GM12878 (cell line): ENCODE measurements at regions not wholly inside any gene's neighbourhood (a gene's known extent, or its start where the extent isn't known, plus 50 kb on each side); places are given as distances from the start of the nearest gene placed in this dataset.

Experiments
- ATAC-seq: fragments of 200-7000 bp; cut with Tn5 transposase; 3 replicates; pipeline ENCODE4 v1.9.1; 2020; ENCODE audit warnings: mild to moderate bottlenecking, moderate library complexity
- BruUV-seq: library from RNA; stranded (reverse); fragments of 400-500 nt; replicated peaks from 2 replicates; lab custom pipeline; 2021; lab: Mats Ljungman, UMichigan
- CTCF ChIA-PET: fragments of 300-600 bp; sonication (Branson Sonifier 250); formaldehyde crosslinking; extraction: SDS; loops from one replicate; lab custom pipeline; 2021; ENCODE audit warnings: inconsistent platforms; lab: Yijun Ruan, JAX
- POLR2A ChIA-PET: fragments of 350-600 bp; formaldehyde crosslinking; extraction: SDS; loops from one replicate; lab custom pipeline; 2021; ENCODE audit warnings: inconsistent platforms; lab: Charles Lee
- RAD21 ChIA-PET: fragments of 300-600 bp; sonication (Branson Sonifier 250); formaldehyde crosslinking; loops from one replicate; lab custom pipeline; 2023; ENCODE audit warnings: antibody characterized with exemption; ENCODE audit not compliant: unreplicated experiment; lab: Charles Lee
- SMC1A ChIA-PET: fragments of 300-600 bp; sonication (Branson Sonifier 250); formaldehyde crosslinking; loops from one replicate; lab custom pipeline; 2023; ENCODE audit not compliant: unreplicated experiment, uncharacterized antibody; lab: Charles Lee
- DNase-seq: peaks from one replicate; pipeline ENCODE4 v3.0.0-alpha.2; 2011; ENCODE audit warnings: low read depth, low spot score
- FAIRE-seq: peaks from 3 replicates; lab custom pipeline; 2011; peaks lifted over from hg19 to GRCh38; lab: Jason Lieb, UNC
- H2AFZ ChIP-seq: 2 replicates; pipeline ENCODE4 v1.6.0; 2011; ENCODE audit warnings: low read depth, low read length, control low read depth; ENCODE audit not compliant: control insufficient read depth
- H3K27ac ChIP-seq: 2 replicates; pipeline ENCODE4 v1.5.1; 2011; ENCODE audit warnings: control low read depth; ENCODE audit not compliant: control insufficient read depth, insufficient read depth
- H3K27me3 ChIP-seq, 2 experiments: replicated peaks in 1 of 2; 2 replicates each; pipeline versions ENCODE4 v1.6.0 to v1.6.1; 2011; ENCODE audit warnings: low read length in 1 of 2; ENCODE audit not compliant: control insufficient read depth in 2 of 2, insufficient read depth in 2 of 2
- H3K36me3 ChIP-seq, 2 experiments: 2 replicates each; pipeline ENCODE4 v1.5.1; 2011; ENCODE audit warnings: low read length in 1 of 2; ENCODE audit not compliant: control insufficient read depth in 2 of 2, insufficient read depth in 2 of 2
- H3K4me1 ChIP-seq: 2 replicates; pipeline ENCODE4 v1.6.1; 2011; ENCODE audit warnings: mild to moderate bottlenecking, low read length, moderate library complexity, mixed read lengths; ENCODE audit not compliant: control insufficient read depth, insufficient read depth
- H3K4me2 ChIP-seq: 2 replicates; pipeline ENCODE4 v1.6.0; 2011; ENCODE audit warnings: control low read depth; ENCODE audit not compliant: control insufficient read depth, insufficient read depth
- H3K4me3 ChIP-seq: fragments of 200-600 bp; sonication (generic); 2 replicates; pipeline ENCODE4 v1.5.1; 2016
- H3K79me2 ChIP-seq: 2 replicates; pipeline ENCODE4 v1.6.0; 2011; ENCODE audit warnings: low read length; ENCODE audit not compliant: control insufficient read depth, insufficient read depth
- H3K9ac ChIP-seq: 2 replicates; pipeline ENCODE4 v1.8.0; 2011; ENCODE audit warnings: low read length, control low read depth, mixed read lengths; ENCODE audit not compliant: control insufficient read depth, insufficient read depth
- H3K9me3 ChIP-seq: replicated peaks from 3 replicates; pipeline ENCODE4 v1.5.1; 2011; ENCODE audit warnings: mild to moderate bottlenecking, low read length; ENCODE audit not compliant: control insufficient read depth, insufficient read depth
- H4K20me1 ChIP-seq: 2 replicates; pipeline ENCODE4 v1.6.0; 2011; ENCODE audit not compliant: control insufficient read depth, insufficient read depth
- BMI1 ChIP-seq: fragments of 450-650 bp; IDR thresholded peaks from 2 replicates; pipeline ENCODE4 v1.6.1; 2016; ENCODE audit warnings: mild to moderate bottlenecking, moderate library complexity, borderline replicate concordance
- DPF2 ChIP-seq: fragments of 450-650 bp; IDR thresholded peaks from 2 replicates; pipeline ENCODE4 v1.6.1; 2017; ENCODE audit warnings: mild to moderate bottlenecking
- EP300 ChIP-seq, 2 experiments: fragments of 150-350 bp in 1 of 2; IDR thresholded peaks; 2 replicates each; pipeline ENCODE4 v1.6.1; 2011 to 2012; ENCODE audit warnings: low read depth in 2 of 2, low read length in 2 of 2, borderline replicate concordance in 1 of 2, improper control_type of control experiment in 1 of 2, inconsistent platforms in 1 of 2; ENCODE audit not compliant: control insufficient read depth in 1 of 2
- ESRRA ChIP-seq: IDR thresholded peaks from 2 replicates; pipeline ENCODE4 v1.6.1; 2012; ENCODE audit warnings: mild to moderate bottlenecking, low read length, improper control_type of control experiment
- HDAC2 ChIP-seq: fragments of 200-600 bp; sonication (generic); IDR thresholded peaks from 2 replicates; pipeline ENCODE4 v1.6.1; 2017
- MYB ChIP-seq: fragments of 150-350 bp; IDR thresholded peaks from 2 replicates; pipeline ENCODE4 v1.6.1; 2014; ENCODE audit warnings: mild to moderate bottlenecking, low read depth, low read length, borderline replicate concordance
- NRF1 ChIP-seq: conservative IDR thresholded peaks from 2 replicates; pipeline ENCODE4 v1.6.1; 2011; ENCODE audit warnings: mild to moderate bottlenecking, low read depth, low read length, improper control_type of control experiment
- PAX8 ChIP-seq: fragments of 450-650 bp; IDR thresholded peaks from 2 replicates; pipeline ENCODE4 v1.6.1; 2017; ENCODE audit warnings: mild to moderate bottlenecking, moderate library complexity
- POLR2AphosphoS5 ChIP-seq: IDR thresholded peaks from 2 replicates; pipeline ENCODE4 v1.6.1; 2011; ENCODE audit warnings: mild to moderate bottlenecking, low read length, inconsistent platforms
- SIN3A ChIP-seq: IDR thresholded peaks from 2 replicates; pipeline ENCODE4 v1.6.1; 2012; ENCODE audit warnings: low read depth, low read length, improper control_type of control experiment
- SMAD5 ChIP-seq: IDR thresholded peaks from 2 replicates; pipeline ENCODE4 v1.6.1; 2016; ENCODE audit warnings: antibody characterized with exemption, low read depth
- SMARCA5 ChIP-seq: fragments of 450-650 bp; IDR thresholded peaks from 2 replicates; pipeline ENCODE4 v1.6.1; 2017; ENCODE audit warnings: mild to moderate bottlenecking
- SRF ChIP-seq, 2 experiments: IDR thresholded peaks; 2 replicates each; pipeline ENCODE4 v1.6.1; 2011; ENCODE audit warnings: low read depth in 2 of 2, low read length in 2 of 2, mild to moderate bottlenecking in 1 of 2, moderate library complexity in 1 of 2
- SUZ12 ChIP-seq: fragments of 200-600 bp; sonication (generic); IDR thresholded peaks from one replicate; pipeline ENCODE4 v1.6.1; 2018; ENCODE audit warnings: antibody characterized with exemption, mild to moderate bottlenecking; ENCODE audit not compliant: unreplicated experiment
- TAF1 ChIP-seq: IDR thresholded peaks from 2 replicates; pipeline ENCODE4 v1.6.1; 2011; ENCODE audit warnings: mild to moderate bottlenecking, low read depth, low read length, borderline replicate concordance
- WRNIP1 ChIP-seq: IDR thresholded peaks from 2 replicates; pipeline ENCODE4 v1.6.1; 2011; ENCODE audit warnings: low read depth, low read length, improper control_type of control experiment, borderline replicate concordance
- YY1 ChIP-seq: IDR thresholded peaks from 2 replicates; pipeline ENCODE4 v1.6.1; 2011; ENCODE audit warnings: low read depth, mild to moderate bottlenecking, low read length
- ZNF384 ChIP-seq: IDR thresholded peaks from 2 replicates; pipeline ENCODE4 v1.6.1; 2012; ENCODE audit warnings: low read depth, mild to moderate bottlenecking, low read length, improper control_type of control experiment, borderline replicate concordance
- WGBS: methylation state at CpG from one replicate; pipeline ENCODE4 v1.1.6; 2016; ENCODE audit warnings: low lambda C conversion rate; ENCODE audit not compliant: insufficient replicate concordance, insufficient coverage; ENCODE audit errors: missing lambda C conversion rate; 5-methylcytosine and 5-hydroxymethylcytosine counted together
- in situ Hi-C: fragments of 300-500 bp; cut with MboI; formaldehyde crosslinking; loops from 9 replicates; pipeline ENCODE4 v1.14.3; 2018; ENCODE audit warnings: mixed read lengths
- intact Hi-C: fragments of 100-400 bp; cut with micrococcal nuclease; formaldehyde crosslinking; loops from one replicate; pipeline ENCODE4 v1.14.2; 2022; ENCODE audit not compliant: unreplicated experiment
- TF ChIP-seq, protein P1 (sequence below): fragments of 150-350 bp; IDR thresholded peaks from 2 replicates; pipeline ENCODE4 v1.6.1; 2016; ENCODE audit warnings: low read depth, low read length
- TF ChIP-seq, protein P2 (sequence below): fragments of 450-650 bp; IDR thresholded peaks from 2 replicates; pipeline ENCODE4 v1.6.1; 2017; ENCODE audit warnings: mild to moderate bottlenecking, low read depth, inconsistent platforms; ENCODE audit not compliant: poor library complexity, severe bottlenecking

DNA sequence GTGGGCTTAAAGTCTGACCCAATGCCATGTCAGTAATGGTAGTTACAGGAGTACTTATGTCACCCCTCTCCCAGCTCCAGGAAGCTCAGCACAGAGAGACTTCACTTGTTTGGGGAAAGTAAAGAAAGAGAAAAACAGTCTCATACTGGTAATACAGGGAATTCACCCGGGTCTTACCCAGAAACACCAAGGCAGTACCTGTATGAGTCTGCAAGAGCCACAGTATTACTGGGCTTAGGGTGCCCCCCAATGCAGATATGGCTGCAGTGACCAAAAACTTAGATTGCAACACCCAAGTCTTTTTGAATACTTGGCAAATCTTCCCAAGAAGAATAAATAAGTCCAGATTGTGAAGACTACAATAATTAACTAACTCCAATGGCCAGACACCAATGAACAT is 622.1 kb downstream of the IGSF11 start:
- CTCF ChIA-PET, result interaction anchor here (0.6 to 2.3 kb wide), 8 partner anchors 9 to 231 kb away, joined by 3 to 12 read pairs (median 3); no protein-coding TSS in a partner anchor
- no peak for TF ChIP-seq EP300 (IDR thresholded peaks at IDR 0.05; ENCODE audit: borderline replicate concordance in 1 of 2, control insufficient read depth in 1 of 2, low read depth in 2 of 2, low read length in 2 of 2)
- TF ChIP-seq ZNF384, result no peak
- TF ChIP-seq SUZ12, result no peak
- no peak for TF ChIP-seq PAX8
- TF ChIP-seq ESRRA, result no peak
- no peak for TF ChIP-seq DPF2
- TF ChIP-seq YY1, result 0 out of 2 replicates have a peak, but pooled peaks have one; percentile 14
- TF ChIP-seq BMI1, result no peak
- no peak for TF ChIP-seq MYB
- no peak for TF ChIP-seq SRF (IDR thresholded peaks at IDR 0.05; ENCODE audit: low read depth in 2 of 2, low read length in 2 of 2)
- TF ChIP-seq SMAD5, result no peak
- TF ChIP-seq SMARCA5, result no peak
- TF ChIP-seq NRF1, result no peak
- TF ChIP-seq WRNIP1, result no peak
- TF ChIP-seq HDAC2, result no peak
- TF ChIP-seq, protein P1, sequence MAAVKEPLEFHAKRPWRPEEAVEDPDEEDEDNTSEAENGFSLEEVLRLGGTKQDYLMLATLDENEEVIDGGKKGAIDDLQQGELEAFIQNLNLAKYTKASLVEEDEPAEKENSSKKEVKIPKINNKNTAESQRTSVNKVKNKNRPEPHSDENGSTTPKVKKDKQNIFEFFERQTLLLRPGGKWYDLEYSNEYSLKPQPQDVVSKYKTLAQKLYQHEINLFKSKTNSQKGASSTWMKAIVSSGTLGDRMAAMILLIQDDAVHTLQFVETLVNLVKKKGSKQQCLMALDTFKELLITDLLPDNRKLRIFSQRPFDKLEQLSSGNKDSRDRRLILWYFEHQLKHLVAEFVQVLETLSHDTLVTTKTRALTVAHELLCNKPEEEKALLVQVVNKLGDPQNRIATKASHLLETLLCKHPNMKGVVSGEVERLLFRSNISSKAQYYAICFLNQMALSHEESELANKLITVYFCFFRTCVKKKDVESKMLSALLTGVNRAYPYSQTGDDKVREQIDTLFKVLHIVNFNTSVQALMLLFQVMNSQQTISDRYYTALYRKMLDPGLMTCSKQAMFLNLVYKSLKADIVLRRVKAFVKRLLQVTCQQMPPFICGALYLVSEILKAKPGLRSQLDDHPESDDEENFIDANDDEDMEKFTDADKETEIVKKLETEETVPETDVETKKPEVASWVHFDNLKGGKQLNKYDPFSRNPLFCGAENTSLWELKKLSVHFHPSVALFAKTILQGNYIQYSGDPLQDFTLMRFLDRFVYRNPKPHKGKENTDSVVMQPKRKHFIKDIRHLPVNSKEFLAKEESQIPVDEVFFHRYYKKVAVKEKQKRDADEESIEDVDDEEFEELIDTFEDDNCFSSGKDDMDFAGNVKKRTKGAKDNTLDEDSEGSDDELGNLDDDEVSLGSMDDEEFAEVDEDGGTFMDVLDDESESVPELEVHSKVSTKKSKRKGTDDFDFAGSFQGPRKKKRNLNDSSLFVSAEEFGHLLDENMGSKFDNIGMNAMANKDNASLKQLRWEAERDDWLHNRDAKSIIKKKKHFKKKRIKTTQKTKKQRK, result no peak
- no peak for TF ChIP-seq POLR2AphosphoS5
- TF ChIP-seq, protein P2, sequence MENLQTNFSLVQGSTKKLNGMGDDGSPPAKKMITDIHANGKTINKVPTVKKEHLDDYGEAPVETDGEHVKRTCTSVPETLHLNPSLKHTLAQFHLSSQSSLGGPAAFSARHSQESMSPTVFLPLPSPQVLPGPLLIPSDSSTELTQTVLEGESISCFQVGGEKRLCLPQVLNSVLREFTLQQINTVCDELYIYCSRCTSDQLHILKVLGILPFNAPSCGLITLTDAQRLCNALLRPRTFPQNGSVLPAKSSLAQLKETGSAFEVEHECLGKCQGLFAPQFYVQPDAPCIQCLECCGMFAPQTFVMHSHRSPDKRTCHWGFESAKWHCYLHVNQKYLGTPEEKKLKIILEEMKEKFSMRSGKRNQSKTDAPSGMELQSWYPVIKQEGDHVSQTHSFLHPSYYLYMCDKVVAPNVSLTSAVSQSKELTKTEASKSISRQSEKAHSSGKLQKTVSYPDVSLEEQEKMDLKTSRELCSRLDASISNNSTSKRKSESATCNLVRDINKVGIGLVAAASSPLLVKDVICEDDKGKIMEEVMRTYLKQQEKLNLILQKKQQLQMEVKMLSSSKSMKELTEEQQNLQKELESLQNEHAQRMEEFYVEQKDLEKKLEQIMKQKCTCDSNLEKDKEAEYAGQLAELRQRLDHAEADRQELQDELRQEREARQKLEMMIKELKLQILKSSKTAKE, result no peak
- TF ChIP-seq SIN3A, result no peak
- no peak for TF ChIP-seq TAF1

More for the DNA sequence above, 622.1 kb downstream of the IGSF11 start:
- POLR2A ChIA-PET, result no interaction called here
- SMC1A ChIA-PET, result interaction anchor here (0.6 to 2.1 kb wide), 6 partner anchors 14 to 888 kb away, joined by 3 to 5 read pairs (median 4); no protein-coding TSS in a partner anchor
- no peak overlapping the region for H3K4me3 ChIP-seq
- H3K4me2 ChIP-seq, result 0 out of 2 replicates have a peak overlapping the region, but pooled peaks have one; percentile 13
- no peak overlapping the region for H2AFZ ChIP-seq
- no peaks in the 10 kb centered on the region for H3K4me1 ChIP-seq
- H3K9me3 ChIP-seq, result no peaks in the 10 kb centered on the region; the same call in 2 of the 3 replicates
- no peaks in the 10 kb centered on the region for H3K27me3 ChIP-seq
- DNase-seq (peak; percentile 8), FAIRE-seq (no peak), ATAC-seq (peak; percentile 96)
- in situ Hi-C loops, result no loop called here
- RAD21 ChIA-PET, result interaction anchor here (1.0 to 1.3 kb wide), 3 partner anchors 220 to 913 kb away, joined by 3 to 4 read pairs (median 3); no protein-coding TSS in a partner anchor
- H3K27ac ChIP-seq, result 0 out of 2 replicates have a peak overlapping the region, but pooled peaks have one; percentile 6
- H3K79me2 ChIP-seq, result no peaks in the 10 kb centered on the region
- 0% methylated on average over 1 of the region's 1 CpG for WGBS
- H3K9ac ChIP-seq, result no peak overlapping the region
- intact Hi-C loops, result no loop called here
- no TSS peak for BruUV-seq
- no peaks in the 10 kb centered on the region for H4K20me1 ChIP-seq
- no peaks in the 10 kb centered on the region for H3K36me3 ChIP-seq
